Left ventricle myocardium inferior (tissue), 1 donor: ENCODE measurements at regions not wholly inside any gene's neighbourhood (a gene's known extent, or its start where the extent isn't known, plus 50 kb on each side); places are given as distances from the start of the nearest gene placed in this dataset.
"Not testable (repeated sequence)": the region's sequence is repeated elsewhere in the genome, so short reads cannot be mapped to it uniquely, and the experiment has no call there.

Experiments used
- DNase-seq: peaks from one replicate; pipeline ENCODE4 v3.0.0-alpha.2; 2020
- H3K27ac ChIP-seq: fragments of 200-600 bp; replicated peaks from 2 replicates; pipeline ENCODE4 v1.8.0; 2021
- H3K27me3 ChIP-seq: fragments of 200-600 bp; 2 replicates; pipeline ENCODE4 v1.8.0; 2021; ENCODE audit warnings: low read depth
- H3K36me3 ChIP-seq: fragments of 200-600 bp; 2 replicates; pipeline ENCODE4 v1.8.0; 2021
- H3K4me1 ChIP-seq: fragments of 200-600 bp; 2 replicates; pipeline ENCODE4 v1.8.0; 2021
- H3K4me3 ChIP-seq: fragments of 200-600 bp; 2 replicates; pipeline ENCODE4 v1.8.0; 2021; ENCODE audit warnings: mild to moderate bottlenecking, moderate library complexity
- H3K9me3 ChIP-seq: fragments of 200-600 bp; replicated peaks from 2 replicates; pipeline ENCODE4 v1.8.0; 2021
- intact Hi-C: fragments of 100-400 bp; cut with micrococcal nuclease; formaldehyde crosslinking; loops from one replicate; pipeline ENCODE4 v1.11.0; 2022
- TF ChIP-seq, protein P1 (sequence below): fragments of 200-600 bp; IDR thresholded peaks from 2 replicates; pipeline ENCODE4 v1.8.0; 2021; ENCODE audit warnings: antibody characterized with exemption, mild to moderate bottlenecking, borderline replicate concordance
- donor health status: DM: no; HTN: yes; CAD: no; lungs with severe emphysema.

DNA sequence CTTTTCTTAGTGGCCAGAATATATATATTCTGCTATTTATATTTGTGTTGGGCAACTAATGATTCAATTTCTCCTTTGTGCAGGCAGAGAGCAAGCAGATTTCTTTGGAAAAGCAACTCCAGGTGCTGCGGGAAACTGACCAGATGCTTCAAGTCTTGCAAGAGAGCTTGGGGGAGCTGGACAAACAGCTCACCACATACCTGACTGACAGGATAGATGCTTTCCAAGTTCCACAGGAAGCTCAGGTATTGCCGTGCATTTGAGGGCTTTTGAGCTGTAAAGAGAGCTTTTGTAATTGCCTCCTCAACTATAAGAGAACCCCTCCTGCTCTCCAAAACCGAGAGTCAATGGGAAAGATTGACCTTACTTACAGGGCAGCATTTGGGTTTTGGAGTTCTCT, 203.5 kb downstream of the UTRN start:
- Histone ChIP-seq H3K9me3 (no peaks in the 10 kb centered on the region), H3K27me3 (no peaks in the 10 kb centered on the region), H3K4me3 (no peak overlapping the region), H3K27ac (no peak overlapping the region), H3K4me1 (no peaks in the 10 kb centered on the region), H3K36me3 (peaks cover 82% of the 10 kb centered on the region)
- TF ChIP-seq, protein P1, sequence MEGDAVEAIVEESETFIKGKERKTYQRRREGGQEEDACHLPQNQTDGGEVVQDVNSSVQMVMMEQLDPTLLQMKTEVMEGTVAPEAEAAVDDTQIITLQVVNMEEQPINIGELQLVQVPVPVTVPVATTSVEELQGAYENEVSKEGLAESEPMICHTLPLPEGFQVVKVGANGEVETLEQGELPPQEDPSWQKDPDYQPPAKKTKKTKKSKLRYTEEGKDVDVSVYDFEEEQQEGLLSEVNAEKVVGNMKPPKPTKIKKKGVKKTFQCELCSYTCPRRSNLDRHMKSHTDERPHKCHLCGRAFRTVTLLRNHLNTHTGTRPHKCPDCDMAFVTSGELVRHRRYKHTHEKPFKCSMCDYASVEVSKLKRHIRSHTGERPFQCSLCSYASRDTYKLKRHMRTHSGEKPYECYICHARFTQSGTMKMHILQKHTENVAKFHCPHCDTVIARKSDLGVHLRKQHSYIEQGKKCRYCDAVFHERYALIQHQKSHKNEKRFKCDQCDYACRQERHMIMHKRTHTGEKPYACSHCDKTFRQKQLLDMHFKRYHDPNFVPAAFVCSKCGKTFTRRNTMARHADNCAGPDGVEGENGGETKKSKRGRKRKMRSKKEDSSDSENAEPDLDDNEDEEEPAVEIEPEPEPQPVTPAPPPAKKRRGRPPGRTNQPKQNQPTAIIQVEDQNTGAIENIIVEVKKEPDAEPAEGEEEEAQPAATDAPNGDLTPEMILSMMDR = no peak
- intact Hi-C loops = loop anchor here (10.0 kb wide), 1 partner anchor 274 kb away; no protein-coding TSS in a partner anchor
- no peak for DNase-seq

DNA sequence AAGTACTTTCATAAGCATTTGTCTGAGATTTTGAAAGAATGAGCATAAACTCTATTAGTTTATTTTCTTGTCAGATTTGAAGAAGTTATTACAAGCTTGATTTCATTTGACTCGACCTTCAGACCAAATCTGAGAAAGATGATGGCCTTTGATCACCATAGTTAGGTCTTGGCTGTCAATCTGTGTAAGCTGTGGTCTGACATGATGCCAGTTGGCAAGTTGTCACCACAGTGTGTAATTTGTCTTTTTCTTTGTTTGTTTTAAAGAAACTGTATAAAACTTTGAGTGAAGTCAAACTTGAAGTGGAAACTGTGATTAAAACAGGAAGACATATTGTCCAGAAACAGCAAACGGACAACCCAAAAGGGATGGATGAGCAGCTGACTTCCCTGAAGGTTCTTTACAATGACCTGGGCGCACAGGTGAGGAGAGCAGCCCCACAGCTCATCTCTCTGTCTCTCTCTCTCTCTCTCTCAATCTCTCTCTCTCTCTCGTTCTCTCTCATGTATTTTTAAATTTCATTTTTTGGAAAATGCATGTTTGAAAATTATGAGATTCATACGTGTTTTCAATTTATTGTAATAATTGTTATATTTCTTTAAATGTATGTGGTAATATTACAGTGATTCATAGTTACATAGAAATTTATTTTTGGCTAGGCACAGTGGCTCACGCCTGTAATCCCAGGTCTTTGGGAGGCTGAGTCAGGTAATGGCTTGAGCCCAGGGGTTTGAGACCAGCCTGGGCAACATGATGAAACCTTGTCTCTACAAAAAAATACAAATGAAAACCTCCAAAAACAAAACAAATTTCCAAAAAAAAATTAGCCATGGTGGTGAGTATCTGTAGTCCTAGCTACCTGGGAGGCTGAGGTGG, 208.1 kb downstream of the UTRN start:
- Histone ChIP-seq H3K4me3 (no peak overlapping the region), H3K27me3 (no peaks in the 10 kb centered on the region), H3K36me3 (peaks cover 79% of the 10 kb centered on the region), H3K27ac (no peak overlapping the region), H3K4me1 (no peaks in the 10 kb centered on the region), H3K9me3 (no peaks in the 10 kb centered on the region)
- intact Hi-C loops = no loop called here
- no peak for DNase-seq
- TF ChIP-seq, protein P1 = no peak

DNA sequence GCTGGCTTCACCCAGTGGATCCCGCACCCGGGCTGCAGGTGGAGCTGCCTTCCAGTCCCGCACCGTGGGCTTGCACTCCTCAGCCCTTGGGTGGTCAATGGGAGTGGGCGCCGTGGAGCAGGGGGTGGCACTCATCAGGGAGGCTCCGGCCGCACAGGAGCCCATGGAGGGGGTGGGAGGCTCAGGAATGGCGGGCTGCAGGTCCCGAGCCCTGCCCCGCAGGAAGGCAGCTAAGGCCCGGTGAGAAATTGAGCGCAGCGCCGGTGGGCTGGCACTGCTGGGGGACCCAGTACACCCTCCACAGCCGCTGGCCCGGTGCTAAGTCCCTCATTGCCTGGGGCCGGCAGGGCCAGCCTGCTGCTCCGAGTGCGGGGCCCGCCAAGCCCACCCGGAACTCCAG, 209.9 kb downstream of the UTRN start:
- H3K4me3 ChIP-seq, H3K4me1 ChIP-seq, intact Hi-C loops, H3K9me3 ChIP-seq, H3K27ac ChIP-seq, DNase-seq, H3K27me3 ChIP-seq: not testable (repeated sequence)
- peaks cover 79% of the 10 kb centered on the region for H3K36me3 ChIP-seq

DNA sequence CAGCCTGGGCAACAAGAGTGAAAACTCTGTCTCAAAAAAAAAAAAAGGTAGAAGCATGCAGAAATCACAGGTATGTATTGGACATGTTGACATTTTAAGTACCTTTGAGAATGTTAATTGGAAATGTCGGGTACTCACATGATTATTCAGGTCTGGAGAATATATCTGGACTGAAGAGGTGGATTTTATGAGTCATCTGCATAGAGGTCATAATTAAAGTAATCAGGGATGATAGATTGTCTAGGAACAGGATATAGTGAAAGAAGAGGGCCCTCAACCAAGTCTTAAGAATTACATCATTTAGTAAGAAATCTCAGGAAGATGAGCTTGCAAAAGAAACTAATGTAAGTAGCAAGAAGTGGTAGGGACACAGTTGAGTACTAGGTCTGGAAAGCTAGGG, 212.5 kb downstream of the UTRN start:
- no peak overlapping the region for H3K27ac ChIP-seq
- H3K27me3 ChIP-seq = no peaks in the 10 kb centered on the region
- no peak for DNase-seq
- H3K4me1 ChIP-seq = no peaks in the 10 kb centered on the region
- peaks cover 63% of the 10 kb centered on the region for H3K36me3 ChIP-seq
- no peak overlapping the region for H3K4me3 ChIP-seq
- TF ChIP-seq, protein P1 = no peak
- H3K9me3 ChIP-seq = peaks cover 4% of the 10 kb centered on the region
- intact Hi-C loops = no loop called here

DNA sequence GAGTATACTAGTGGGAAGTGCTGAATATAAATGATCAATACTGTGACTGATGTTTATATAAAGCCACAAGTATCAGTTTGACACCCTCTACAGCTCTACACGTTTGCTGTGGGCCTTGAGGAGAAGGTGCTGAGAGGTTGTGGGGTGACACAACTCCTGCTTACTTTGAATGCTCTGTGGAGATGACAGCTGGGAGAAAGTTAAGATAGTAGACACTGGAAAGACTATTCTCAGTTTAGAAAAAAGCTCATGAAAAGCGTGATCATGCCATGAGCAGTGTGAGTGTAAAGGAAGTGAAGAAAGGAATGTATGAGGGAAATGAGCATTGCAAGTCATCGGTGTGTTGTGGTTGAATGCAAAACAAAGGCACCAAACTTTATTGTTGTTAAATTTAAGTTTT, 215.8 kb downstream of the UTRN start:
- peaks cover 72% of the 10 kb centered on the region for H3K36me3 ChIP-seq
- no peak overlapping the region for H3K4me3 ChIP-seq
- no peaks in the 10 kb centered on the region for H3K27me3 ChIP-seq
- intact Hi-C loops = no loop called here
- DNase-seq = no peak
- TF ChIP-seq, protein P1 = no peak
- peaks cover 35% of the 10 kb centered on the region for H3K9me3 ChIP-seq
- H3K27ac ChIP-seq = no peak overlapping the region
- H3K4me1 ChIP-seq = no peaks in the 10 kb centered on the region

DNA sequence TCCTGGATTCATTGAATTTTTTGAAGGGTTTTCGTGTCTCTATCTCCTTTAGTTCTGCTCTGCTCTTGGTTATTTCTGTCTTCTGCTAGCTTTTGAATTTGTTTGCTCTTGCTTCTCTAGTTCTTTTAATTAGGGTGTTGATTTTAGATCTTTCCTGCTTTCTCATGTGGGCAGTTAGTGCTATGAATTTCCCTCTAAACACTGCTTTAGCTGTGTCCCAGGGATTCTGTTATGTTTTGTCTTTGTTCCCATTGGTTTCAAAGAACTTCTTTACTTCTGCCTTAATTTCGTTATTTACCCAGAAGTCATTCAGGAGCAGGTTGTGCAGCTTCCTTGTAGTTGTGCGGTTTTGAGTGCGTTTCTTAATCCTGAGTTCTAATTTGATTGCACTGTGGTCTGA, 220.1 kb downstream of the UTRN start:
- H3K4me3 ChIP-seq, H3K27ac ChIP-seq, H3K4me1 ChIP-seq, intact Hi-C loops, DNase-seq, H3K27me3 ChIP-seq: not testable (repeated sequence)
- Histone ChIP-seq H3K9me3 (peaks cover 44% of the 10 kb centered on the region), H3K36me3 (peaks cover 69% of the 10 kb centered on the region)

DNA sequence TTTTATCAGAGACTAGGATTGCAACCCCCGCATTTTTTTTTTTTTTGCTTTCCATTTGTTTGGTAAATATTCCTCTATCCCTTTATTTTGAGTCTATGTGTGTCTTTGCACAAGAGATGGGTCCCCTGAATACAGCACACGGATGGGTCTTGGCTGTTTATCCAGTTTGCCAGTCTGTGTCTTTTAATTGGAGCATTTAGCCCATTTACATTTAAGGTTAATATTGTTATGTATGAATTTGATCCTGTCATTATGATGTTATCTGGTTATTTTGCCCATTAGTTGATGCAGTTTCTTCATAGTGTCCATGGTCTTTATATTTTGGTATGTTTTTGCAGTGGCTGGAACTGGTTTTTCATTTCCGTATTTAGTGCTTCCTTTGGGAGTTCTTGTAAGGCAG, 220.9 kb downstream of the UTRN start:
- intact Hi-C loops, DNase-seq, H3K4me1 ChIP-seq, H3K27me3 ChIP-seq, H3K4me3 ChIP-seq, H3K27ac ChIP-seq: not testable (repeated sequence)
- Histone ChIP-seq H3K9me3 (peaks cover 44% of the 10 kb centered on the region), H3K36me3 (peaks cover 69% of the 10 kb centered on the region)

DNA sequence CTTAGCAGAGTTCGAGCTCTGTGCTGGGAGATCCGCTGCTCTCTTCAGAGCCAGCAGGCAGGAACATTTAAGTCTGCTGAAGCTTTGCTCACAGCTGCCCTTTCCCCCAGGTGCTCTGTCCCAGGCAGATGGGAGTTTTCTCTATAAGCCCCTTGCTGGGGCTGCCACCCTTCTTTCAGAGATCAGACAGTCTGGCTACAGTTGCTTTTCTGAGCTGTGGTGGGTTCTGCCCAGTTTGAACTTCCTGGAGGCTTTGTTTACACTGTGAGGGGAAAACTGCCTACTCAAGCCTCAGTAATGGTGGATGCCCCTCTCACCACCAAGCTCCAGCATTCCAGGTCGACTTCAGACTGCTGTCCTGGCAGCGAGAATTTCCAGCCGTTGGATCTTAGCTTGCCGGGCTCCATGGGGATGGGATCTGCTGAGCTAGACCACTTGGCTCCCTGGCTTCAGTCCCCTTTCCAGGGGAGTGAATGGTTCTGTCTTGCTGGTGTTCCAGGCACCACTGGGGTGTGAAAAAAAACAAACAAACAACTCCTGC, 222.7 kb downstream of the UTRN start:
- intact Hi-C loops = not testable (repeated sequence)
- H3K9me3 ChIP-seq = peaks cover 38% of the 10 kb centered on the region

More for the DNA sequence above, 222.7 kb downstream of the UTRN start:
- peaks cover 64% of the 10 kb centered on the region for H3K36me3 ChIP-seq
- not testable (repeated sequence) for H3K27me3 ChIP-seq, H3K4me3 ChIP-seq, H3K27ac ChIP-seq, H3K4me1 ChIP-seq, DNase-seq
